HL-60/S4 treated with phorbol 12-myristate 13-acetate at 8.2 ng/mL for 4 days and 3 days (cell line): ENCODE measurements at regions not wholly inside any gene's neighbourhood (a gene's known extent, or its start where the extent isn't known, plus 50 kb on each side); places are given as distances from the start of the nearest gene placed in this dataset.
"Not testable (repeated sequence)": the region's sequence is repeated elsewhere in the genome, so short reads cannot be mapped to it uniquely, and the experiment has no call there.

Experiments
- in situ Hi-C: fragments of 300-500 bp; cut with MboI; formaldehyde crosslinking; loops from 2 replicates; pipeline ENCODE4 v1.15.0; 2022; ENCODE audit warnings: low sequenced_read_pairs

DNA sequence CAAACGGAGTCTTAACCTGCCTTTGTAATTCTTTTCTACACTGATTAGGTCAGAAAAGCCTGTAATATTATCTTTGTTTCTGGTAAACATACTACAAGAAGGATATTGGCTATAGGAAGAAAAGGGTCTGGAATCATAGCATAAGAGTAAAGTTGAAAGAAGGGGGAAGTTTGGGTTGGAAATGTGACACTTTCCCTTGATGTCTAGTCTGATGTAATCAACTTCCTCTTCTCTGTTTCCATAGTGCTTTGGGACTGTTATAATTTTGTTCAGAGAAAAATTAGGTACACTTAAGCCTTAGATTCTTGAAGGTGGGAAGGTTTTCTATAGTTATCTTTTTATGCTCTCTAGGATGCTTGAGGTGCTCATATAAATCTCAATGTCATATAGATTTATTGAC lies 322.2 kb downstream of the AEBP2 start:
- in situ Hi-C loops: loop anchor here (25.0 kb wide), 2 partner anchors 451 to 851 kb away; no protein-coding TSS in a partner anchor

DNA sequence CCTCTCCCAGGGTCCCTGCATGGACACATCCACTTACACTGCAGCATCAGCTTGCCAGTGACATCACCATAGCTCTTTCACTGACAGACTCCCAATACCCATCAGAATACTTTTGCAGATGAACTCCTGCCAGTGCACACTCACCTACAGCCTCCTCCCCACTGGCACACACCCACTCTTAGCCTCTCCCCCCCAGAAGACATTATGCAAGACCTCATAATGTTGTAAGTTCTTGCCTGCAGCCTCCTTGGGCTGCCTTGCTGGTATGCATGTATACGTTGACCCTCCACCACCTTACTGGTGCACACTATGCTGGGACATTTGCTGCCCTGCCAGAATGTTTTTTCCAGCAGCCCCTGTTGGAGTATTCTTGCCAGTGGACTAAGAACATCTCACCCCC lies 324.2 kb downstream of the AEBP2 start:
- in situ Hi-C loops: loop anchor here (25.0 kb wide), 2 partner anchors 449 to 849 kb away; no protein-coding TSS in a partner anchor

GRCh38 chr12:19764408-19764807 lies 325.1 kb downstream of the AEBP2 start:
- in situ Hi-C loops: loop anchor here (25.0 kb wide), 2 partner anchors 448 to 848 kb away; no protein-coding TSS in a partner anchor

- in situ Hi-C loops: loop anchor here (25.0 kb wide), 2 partner anchors 440 to 840 kb away; no protein-coding TSS in a partner anchor
These were observed 332.6 kb downstream of the AEBP2 start for GRCh38 chr12:19771858-19772257.

- in situ Hi-C loops: loop anchor here (25.0 kb wide), 2 partner anchors 440 to 840 kb away; no protein-coding TSS in a partner anchor
These were observed 333.5 kb downstream of the AEBP2 start for GRCh38 chr12:19772776-19773175.

DNA sequence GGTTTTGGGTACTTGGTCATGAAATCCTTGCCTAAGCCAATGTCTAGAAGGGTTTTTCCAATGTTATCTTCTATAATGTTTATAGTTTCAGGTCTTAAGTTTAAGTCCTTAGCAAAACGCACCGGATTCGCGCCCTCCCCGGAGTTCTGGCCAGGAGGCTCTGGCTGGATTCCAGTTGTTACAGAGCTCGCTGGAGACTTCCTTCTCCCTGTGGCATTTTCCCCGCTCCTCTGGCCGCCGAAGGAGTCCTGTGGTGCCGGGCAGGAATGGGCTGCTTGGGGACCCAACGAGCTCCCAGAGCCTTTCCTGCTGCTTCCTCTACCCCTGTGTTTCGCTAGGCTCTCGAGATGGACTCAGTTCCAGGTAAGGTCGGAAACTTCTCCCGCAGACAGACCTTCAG lies 335.9 kb downstream of the AEBP2 start:
- in situ Hi-C loops: no loop called here

GRCh38 chr12:19775976-19776375 lies 336.7 kb downstream of the AEBP2 start:
- in situ Hi-C loops: not testable (repeated sequence)

DNA sequence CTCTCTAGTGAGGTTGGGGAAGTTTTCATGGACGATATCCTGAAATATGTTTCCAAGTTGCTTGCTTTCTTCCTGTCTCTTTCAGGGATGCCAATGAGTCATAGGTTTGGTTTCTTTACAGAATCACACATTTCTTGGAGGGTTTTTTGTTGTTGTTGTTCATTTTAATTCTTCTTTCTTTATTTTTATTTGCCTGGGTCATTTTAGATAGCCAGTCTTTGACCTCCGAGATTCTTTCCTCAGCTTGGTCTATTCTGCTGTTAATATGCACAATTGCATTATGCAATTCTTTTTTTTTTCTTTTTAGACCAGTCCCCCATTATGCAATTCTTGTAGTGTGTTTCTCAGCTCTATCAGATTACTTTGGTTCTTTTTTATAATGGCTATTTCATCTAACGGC lies 338.9 kb downstream of the AEBP2 start:
- in situ Hi-C loops: no loop called here

DNA sequence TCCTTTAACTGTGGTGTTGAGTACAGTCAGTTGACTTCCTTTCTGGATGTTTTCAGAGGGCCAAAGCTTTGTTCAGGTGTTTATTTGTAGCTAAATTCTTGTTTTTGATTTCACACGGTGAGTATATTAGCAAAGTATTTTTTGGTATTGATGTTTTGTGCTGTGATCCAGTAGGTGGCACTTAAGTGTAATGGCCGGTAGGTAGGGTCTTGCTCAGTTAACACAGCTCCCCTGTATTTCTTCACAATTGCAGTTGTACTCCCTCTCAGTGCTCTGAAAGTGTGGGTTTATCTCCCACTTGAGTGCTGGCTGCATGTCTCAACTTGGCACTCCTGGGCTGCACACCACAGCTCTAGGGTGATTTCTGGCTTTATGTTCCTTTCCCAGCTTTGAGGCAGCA lies 339.5 kb downstream of the AEBP2 start:
- in situ Hi-C loops: no loop called here

DNA sequence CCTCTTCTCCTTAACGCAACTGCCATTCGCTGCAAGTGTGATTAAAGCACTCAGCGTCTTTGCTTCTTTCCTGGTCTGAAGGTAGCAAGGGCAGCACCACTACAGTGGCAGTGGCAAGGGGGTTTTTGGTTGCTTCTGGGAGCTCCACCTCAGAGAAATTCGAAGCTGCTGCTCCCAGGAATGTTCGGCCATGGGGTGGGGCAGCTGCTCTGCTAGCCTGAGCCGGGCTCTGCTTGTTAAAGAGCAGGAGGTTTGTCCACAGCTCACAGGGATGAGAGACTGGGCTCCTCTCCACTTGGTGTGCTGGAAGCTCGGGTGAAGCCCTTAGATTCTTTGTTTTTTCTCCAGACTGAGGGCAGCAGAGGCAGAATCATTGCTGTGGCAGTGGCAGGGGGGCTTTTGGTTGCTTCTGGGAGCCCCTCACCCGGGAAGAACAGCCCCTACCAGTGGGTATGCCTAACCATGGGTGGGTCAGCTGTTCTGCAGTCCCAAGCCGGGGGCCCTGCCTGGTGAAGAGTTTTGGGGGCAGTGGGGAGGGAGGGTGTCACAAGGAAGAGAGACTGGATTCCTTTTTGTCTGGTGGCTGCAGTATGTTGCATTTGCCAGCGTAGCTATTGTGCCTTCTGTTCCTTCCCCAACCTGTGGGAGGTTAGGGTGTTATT lies 340.2 kb downstream of the AEBP2 start:
- in situ Hi-C loops: no loop called here

GRCh38 chr12:19780460-19780859 lies 341.2 kb downstream of the AEBP2 start:
- in situ Hi-C loops: no loop called here

DNA sequence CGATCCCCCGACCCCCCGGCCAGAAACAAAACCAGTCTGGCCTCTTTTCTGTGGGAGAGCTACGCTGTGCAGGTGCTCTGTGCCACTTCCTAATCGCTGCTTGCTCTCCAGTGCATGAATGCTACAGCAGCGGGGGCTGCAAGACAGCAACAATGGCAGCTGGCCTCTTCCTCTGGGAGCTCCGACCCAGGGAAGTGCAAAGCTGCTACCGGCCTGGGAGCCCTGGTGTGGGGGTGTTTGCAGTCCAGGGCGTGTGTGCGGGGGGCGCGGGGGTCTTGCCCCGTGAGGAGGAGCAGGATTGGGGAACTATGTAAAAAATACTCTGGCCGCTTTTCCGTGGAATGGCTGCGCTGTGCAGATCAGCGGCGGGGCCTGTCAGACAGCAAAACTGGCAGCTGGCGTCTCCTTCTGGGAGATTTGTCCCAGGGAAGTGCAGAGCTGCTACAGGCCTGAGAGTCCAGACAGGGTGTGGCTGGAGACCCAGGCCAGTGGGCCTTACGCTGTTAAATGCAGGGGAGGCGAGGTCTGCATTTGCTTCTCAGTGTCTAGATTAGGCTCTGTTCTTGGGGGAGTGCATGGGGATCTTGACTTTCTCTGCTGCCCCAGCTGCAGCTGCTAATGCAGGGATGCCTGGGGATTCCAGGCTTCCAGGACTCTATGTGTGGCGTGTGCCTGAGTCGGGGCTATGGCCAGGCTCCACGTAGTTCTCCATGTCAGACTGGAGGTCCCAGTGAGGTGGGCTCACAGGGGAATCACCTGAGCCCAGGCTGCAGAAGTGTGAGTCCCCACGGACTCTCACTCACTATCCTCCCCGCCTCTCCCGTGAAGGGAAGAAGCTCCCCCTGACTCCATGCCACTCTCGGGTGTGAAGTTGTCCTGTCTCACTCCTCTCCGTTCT lies 344.5 kb downstream of the AEBP2 start:
- in situ Hi-C loops: no loop called here

DNA sequence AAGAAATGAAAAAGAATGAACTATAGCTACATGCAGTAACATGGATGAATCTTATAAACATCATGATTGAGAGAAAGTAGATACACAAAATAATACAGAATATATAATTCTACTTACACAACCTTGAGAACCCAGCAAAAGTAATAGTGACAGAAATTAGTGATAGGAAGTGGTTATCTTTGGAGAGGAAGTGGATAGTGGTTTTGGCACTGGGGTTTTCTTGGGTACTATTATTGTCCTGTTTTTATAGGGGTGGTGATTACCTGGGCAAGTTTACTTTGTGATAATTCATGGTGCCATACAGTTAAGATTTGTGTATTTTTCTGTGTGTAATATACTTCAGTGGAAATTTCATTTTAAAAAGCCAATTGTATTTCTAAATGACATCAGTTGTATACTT lies 352.7 kb downstream of the AEBP2 start:
- in situ Hi-C loops: no loop called here

DNA sequence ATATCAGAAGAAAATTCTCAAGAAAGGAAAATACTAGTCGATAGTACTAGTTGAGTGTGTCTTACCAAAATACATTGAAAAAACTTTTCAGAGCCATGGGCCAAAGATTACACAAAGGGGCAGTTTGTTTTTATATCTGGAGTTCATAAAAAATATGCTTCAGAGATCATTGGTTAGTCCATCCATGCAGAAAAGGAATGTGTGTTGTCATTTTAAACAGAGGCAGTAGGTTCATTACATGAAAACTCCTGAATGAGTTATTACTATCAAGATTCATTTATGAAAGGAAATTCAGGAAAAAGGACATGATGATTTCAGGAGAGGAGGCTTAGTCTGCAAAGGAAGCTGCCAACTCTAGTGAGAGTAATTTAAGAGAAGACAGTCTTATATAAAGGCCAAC lies 354.8 kb downstream of the AEBP2 start:
- in situ Hi-C loops: no loop called here

DNA sequence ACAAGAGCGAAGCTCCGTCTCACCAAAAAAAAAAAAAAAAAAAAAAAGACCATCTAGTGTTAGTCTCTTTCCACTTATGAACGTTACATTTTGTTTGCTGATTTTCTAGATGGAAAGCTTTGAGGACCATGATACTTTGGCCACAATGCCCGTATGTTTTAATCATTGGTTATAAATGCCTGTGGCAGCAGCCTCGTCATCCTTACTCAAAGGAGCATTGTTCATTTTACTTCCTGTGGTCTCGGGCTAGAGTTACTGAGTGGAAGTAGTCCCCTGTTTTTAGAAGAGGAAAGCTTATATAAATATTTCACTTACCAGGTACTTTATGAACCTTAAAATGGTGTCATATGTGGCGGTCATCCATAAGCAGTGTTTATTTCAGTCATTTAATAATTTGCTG lies 359.9 kb downstream of the AEBP2 start:
- in situ Hi-C loops: no loop called here

GRCh38 chr12:19799895-19800602 lies 360.8 kb downstream of the AEBP2 start:
- in situ Hi-C loops: no loop called here

GRCh38 chr12:19800884-19801283 lies 361.6 kb downstream of the AEBP2 start:
- in situ Hi-C loops: no loop called here

DNA sequence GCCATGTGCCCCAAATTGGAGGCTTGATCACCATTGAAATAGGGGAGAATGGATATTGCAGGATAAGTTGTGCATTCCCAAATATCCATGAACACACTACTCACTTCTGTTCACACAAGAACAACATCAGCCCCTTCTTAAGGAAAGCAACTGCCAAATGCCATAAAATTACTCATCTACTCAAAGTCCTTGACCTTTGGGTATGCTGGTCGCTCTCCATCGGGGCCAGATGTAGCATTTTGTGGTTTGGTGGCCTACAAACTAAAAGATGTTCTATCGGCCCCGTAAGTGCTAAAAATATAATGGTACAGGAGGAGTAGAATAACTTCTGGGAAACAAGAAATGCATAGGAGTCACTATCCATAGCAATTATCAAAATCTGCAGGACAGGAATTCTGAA lies 362.6 kb downstream of the AEBP2 start:
- in situ Hi-C loops: no loop called here

DNA sequence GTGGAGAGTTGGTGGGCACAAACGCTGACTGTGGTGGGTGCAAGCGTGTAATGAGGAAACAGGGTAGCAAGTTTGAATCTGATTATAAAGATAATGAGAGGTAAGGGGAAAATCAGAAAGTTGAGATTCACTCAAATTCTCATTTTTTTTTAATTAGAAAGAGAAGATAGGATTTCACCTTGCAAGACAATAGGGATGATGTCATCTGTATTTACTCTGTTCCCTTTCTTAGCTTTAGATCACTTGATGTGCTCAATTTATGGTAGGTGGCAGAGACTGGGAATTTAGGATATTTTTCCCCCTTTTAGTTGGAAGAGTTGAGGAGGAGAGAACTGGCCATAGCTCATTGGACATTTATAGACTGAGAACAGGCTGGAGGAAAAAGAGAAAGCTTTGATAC lies 363.6 kb downstream of the AEBP2 start:
- in situ Hi-C loops: no loop called here

DNA sequence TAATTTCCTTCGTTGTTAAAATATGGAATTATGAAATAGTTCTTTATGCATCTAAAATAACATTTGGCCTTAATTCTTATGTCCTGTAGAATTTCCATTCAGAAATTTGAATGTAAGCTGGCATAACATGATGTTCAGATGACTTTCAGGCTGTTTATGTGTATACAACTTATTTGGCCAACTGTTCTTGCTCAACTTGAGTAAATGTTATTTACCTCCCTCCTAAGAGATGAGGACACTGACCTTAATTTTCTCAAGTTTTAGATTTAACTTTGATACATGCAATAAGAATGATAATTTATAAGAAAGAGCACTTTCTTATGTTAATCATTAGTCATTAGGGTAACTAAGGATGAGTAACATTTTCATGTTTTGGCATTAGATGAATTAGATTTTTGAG lies 365.4 kb downstream of the AEBP2 start:
- in situ Hi-C loops: no loop called here

- in situ Hi-C loops: no loop called here
These were observed 369.1 kb downstream of the AEBP2 start for GRCh38 chr12:19808371-19808770.
